Activated gamma-delta T cell treated with Interleukin-2 at 50 U/mL for 16 hours (primary cell): ENCODE measurements at regions not wholly inside any gene's neighbourhood (a gene's known extent, or its start where the extent isn't known, plus 50 kb on each side); places are given as distances from the start of the nearest gene placed in this dataset.

Experiments used
- DNase-seq: peaks from one replicate; pipeline ENCODE4 v3.0.0-alpha.2; 2020

- DNase-seq, result no peak
These were observed 51.4 kb upstream of the NPVF start for GRCh38 chr7:25279705-25280104.

GRCh38 chr7:25280181-25280580 lies 51.9 kb upstream of the NPVF start:
- DNase-seq, result no peak

- no peak for DNase-seq
These were observed 53.9 kb upstream of the NPVF start for GRCh38 chr7:25282194-25282593.

GRCh38 chr7:25286756-25287155 lies 58.5 kb upstream of the NPVF start:
- DNase-seq, result no peak

GRCh38 chr7:25287291-25287690 lies 59.0 kb upstream of the NPVF start:
- DNase-seq, result no peak

- no peak for DNase-seq
These were observed 60.4 kb upstream of the NPVF start for GRCh38 chr7:25288556-25289307.

GRCh38 chr7:25289518-25289917 lies 61.2 kb upstream of the NPVF start:
- DNase-seq, result no peak

- DNase-seq, result no peak
These were observed 66.3 kb upstream of the NPVF start for GRCh38 chr7:25294624-25295023.

- no peak for DNase-seq
These were observed 67.1 kb upstream of the NPVF start for GRCh38 chr7:25295387-25295786.

GRCh38 chr7:25296086-25296485 lies 67.8 kb upstream of the NPVF start:
- no peak for DNase-seq

- no peak for DNase-seq
These were observed 69.0 kb upstream of the NPVF start for GRCh38 chr7:25297278-25297677.

- no peak for DNase-seq
These were observed 75.2 kb upstream of the NPVF start for GRCh38 chr7:25303281-25304181.

GRCh38 chr7:25304691-25305090 lies 76.4 kb upstream of the NPVF start:
- no peak for DNase-seq

GRCh38 chr7:25305831-25306230 lies 77.5 kb upstream of the NPVF start:
- no peak for DNase-seq

GRCh38 chr7:25307624-25308023 lies 79.3 kb upstream of the NPVF start:
- no peak for DNase-seq

- no peak for DNase-seq
These were observed 80.0 kb upstream of the NPVF start for GRCh38 chr7:25308246-25308645.

GRCh38 chr7:25308906-25309705 lies 80.8 kb upstream of the NPVF start:
- DNase-seq, result no peak

- no peak for DNase-seq
These were observed 82.6 kb upstream of the NPVF start for GRCh38 chr7:25310896-25311295.

- DNase-seq, result no peak
These were observed 83.1 kb upstream of the NPVF start for GRCh38 chr7:25311346-25311745.

- DNase-seq, result no peak
These were observed 84.7 kb upstream of the NPVF start for GRCh38 chr7:25312968-25313367.

- DNase-seq, result no peak
These were observed 85.2 kb upstream of the NPVF start for GRCh38 chr7:25313526-25313925.

- DNase-seq, result no peak
These were observed 85.9 kb upstream of the NPVF start for GRCh38 chr7:25314094-25314730.

- no peak for DNase-seq
These were observed 86.5 kb upstream of the NPVF start for GRCh38 chr7:25314731-25315267.
